Ishikawa (cell line): ENCODE measurements at regions not wholly inside any gene's neighbourhood (a gene's known extent, or its start where the extent isn't known, plus 50 kb on each side); places are given as distances from the start of the nearest gene placed in this dataset.

Experiments
- CEBPB ChIP-seq: IDR thresholded peaks from 2 replicates; pipeline ENCODE4 v1.6.1; 2012
- CREB1 ChIP-seq: IDR thresholded peaks from 2 replicates; pipeline ENCODE4 v1.6.1; 2012; ENCODE audit warnings: low read depth
- EGR1 ChIP-seq: IDR thresholded peaks from 2 replicates; pipeline ENCODE4 v1.6.1; 2012
- EP300 ChIP-seq: IDR thresholded peaks from 2 replicates; pipeline ENCODE4 v1.6.1; 2012; ENCODE audit warnings: borderline replicate concordance
- FOXM1 ChIP-seq: IDR thresholded peaks from 2 replicates; pipeline ENCODE4 v1.6.1; 2012; ENCODE audit warnings: low read depth, borderline replicate concordance
- NFIC ChIP-seq: IDR thresholded peaks from 2 replicates; pipeline ENCODE4 v1.6.1; 2012
- RAD21 ChIP-seq: IDR thresholded peaks from 2 replicates; pipeline ENCODE4 v1.6.1; 2012; ENCODE audit warnings: low read depth
- REST ChIP-seq: IDR thresholded peaks from 2 replicates; pipeline ENCODE4 v1.6.1; 2012; ENCODE audit warnings: low read depth, mild to moderate bottlenecking
- TAF1 ChIP-seq: IDR thresholded peaks from 2 replicates; pipeline ENCODE4 v1.6.1; 2012; ENCODE audit warnings: low read depth, mild to moderate bottlenecking
- TCF12 ChIP-seq: IDR thresholded peaks from 2 replicates; pipeline ENCODE4 v1.6.1; 2012; ENCODE audit warnings: low read depth
- TEAD4 ChIP-seq: IDR thresholded peaks from 2 replicates; pipeline ENCODE4 v1.6.1; 2012
- USF1 ChIP-seq: IDR thresholded peaks from 2 replicates; pipeline ENCODE4 v1.6.1; 2012
- YY1 ChIP-seq: IDR thresholded peaks from 2 replicates; pipeline ENCODE4 v1.6.1; 2012; ENCODE audit warnings: low read depth
- ZBTB7A ChIP-seq: IDR thresholded peaks from 2 replicates; pipeline ENCODE4 v1.6.1; 2012; ENCODE audit warnings: low read depth
- TF ChIP-seq, protein P1 (sequence below): IDR thresholded peaks from 2 replicates; pipeline ENCODE4 v1.6.1; 2012

GRCh38 chr2:16048466-16048865 lies 108.1 kb downstream of the MYCN start:
- TF ChIP-seq CREB1: no peak
- TF ChIP-seq YY1: no peak

DNA sequence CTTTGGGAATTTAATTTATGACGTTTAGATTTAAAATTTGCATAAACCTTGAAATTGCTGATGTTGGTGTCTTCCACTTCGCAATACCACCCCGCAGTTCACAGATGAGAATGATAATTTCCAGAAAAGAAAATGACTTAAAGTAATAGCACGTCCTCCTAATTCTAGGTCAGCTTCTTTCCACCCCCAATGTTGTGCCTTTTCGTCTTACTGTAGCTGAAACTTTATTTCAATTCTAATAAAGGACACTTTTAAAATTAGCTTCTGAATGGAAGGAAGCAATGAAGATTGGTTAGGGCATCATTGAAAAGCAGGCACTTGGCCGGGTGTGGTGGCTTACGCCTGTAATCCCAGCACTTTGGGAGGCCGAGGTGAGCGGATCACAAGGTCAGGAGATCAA lies 107.4 kb downstream of the MYCN start:
- TF ChIP-seq ZBTB7A (no peak), EGR1 (no peak), YY1 (no peak), TCF12 (no peak), USF1 (no peak), CREB1 (no peak), REST (no peak), TEAD4 (no peak), TAF1 (no peak), RAD21 (no peak), EP300 (no peak), CEBPB (no peak), NFIC (no peak), FOXM1 (no peak)
- TF ChIP-seq, protein P1, sequence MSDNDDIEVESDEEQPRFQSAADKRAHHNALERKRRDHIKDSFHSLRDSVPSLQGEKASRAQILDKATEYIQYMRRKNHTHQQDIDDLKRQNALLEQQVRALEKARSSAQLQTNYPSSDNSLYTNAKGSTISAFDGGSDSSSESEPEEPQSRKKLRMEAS: no peak

DNA sequence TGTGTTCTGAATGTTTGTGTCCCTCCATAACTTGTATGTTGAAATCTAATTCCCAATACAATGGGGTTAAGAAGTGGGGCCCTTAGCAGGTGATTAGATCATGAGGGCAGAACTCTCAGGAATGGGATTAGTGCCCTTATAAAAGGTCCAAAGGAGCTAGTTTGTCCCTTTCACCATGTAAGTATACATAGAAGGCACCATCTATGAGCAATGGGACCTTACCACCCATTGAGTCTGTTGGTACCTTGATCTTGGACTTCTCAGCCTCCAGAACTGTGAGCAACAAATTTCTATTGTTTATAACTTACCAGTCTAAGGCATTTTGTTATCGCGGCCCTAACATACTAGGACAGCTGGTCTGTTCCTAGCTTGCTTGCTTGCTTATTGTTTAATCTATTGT lies 106.3 kb downstream of the MYCN start:
- TF ChIP-seq NFIC (no peak), TAF1 (no peak), RAD21 (no peak), REST (no peak), ZBTB7A (no peak), TEAD4 (no peak)

- TF ChIP-seq NFIC (no peak), YY1 (no peak), FOXM1 (no peak), REST (no peak), CEBPB (no peak), EP300 (no peak), CREB1 (no peak), RAD21 (no peak), EGR1 (no peak), TEAD4 (no peak), TAF1 (no peak), ZBTB7A (no peak), USF1 (no peak), TCF12 (no peak)
- TF ChIP-seq, protein P1: no peak
Measured at GRCh38 chr2:16045653-16046352, 105.5 kb downstream of the MYCN start.

DNA sequence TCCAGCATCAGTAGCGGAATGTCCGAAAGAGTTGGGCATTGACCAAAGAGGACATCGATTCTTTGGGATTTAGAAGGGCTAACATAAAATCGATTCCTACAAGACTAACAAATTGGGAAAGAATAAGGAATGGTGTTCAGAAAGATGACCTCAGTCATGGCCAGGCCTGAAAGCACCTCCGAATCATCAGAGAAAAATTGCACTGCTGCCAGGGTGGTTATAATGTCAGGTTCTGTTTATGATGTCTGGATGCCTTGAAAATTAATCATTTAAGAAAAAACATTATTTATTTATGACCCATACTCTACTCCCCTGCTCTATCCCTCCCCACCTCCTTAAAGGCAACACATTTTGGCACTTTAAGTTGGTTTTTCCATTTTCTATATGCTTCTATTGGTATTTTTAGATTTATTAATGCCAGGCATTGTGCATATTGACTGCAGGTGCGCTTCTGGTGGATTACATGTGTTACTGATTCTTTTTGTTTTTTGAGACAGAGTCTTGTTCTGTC lies 104.7 kb downstream of the MYCN start:
- TF ChIP-seq REST (no peak), TEAD4 (no peak), RAD21 (no peak), YY1 (no peak), TAF1 (no peak), FOXM1 (no peak), ZBTB7A (no peak), CEBPB (no peak), NFIC (no peak), CREB1 (no peak), USF1 (no peak), EP300 (no peak), TCF12 (no peak), EGR1 (no peak)
- TF ChIP-seq, protein P1: no peak
